ENCODE measurements at regions not wholly inside any gene's neighbourhood (a gene's known extent, or its start where the extent isn't known, plus 50 kb on each side); places are given as distances from the start of the nearest gene placed in this dataset.

DNA sequence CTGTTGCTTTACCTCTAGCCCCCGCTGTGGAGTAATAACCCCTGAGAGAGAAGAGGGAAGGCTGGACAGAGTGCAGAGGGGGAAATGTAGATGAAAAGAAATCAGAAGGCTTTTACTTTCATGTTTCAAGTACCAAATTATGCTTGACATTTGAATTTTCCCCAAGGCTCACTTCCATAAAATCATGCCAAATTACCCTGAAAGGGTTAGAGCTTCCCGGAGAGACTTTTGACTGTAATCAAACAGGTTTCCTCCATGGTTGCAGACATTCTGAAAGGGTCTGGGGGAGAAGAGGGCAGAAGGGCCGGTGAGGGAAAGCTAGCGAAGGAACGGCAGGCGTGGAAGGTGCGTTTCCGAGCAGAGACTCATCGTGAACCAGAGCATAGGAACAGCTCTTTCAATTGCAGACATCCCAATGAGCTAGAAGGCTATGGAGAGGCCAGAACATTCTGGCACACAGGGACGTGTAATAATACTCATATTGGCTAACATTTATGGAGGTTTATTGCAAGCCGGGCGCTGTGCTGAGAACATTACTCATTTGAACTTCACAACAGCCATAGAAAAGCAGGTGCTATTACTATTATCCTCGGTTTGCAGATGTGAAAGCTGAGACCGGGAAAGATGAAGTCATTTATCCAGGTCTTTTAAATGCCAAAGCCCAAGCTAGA, 620.8 kb upstream of the AUTS2 start:
- TF ChIP-seq, protein P1, sequence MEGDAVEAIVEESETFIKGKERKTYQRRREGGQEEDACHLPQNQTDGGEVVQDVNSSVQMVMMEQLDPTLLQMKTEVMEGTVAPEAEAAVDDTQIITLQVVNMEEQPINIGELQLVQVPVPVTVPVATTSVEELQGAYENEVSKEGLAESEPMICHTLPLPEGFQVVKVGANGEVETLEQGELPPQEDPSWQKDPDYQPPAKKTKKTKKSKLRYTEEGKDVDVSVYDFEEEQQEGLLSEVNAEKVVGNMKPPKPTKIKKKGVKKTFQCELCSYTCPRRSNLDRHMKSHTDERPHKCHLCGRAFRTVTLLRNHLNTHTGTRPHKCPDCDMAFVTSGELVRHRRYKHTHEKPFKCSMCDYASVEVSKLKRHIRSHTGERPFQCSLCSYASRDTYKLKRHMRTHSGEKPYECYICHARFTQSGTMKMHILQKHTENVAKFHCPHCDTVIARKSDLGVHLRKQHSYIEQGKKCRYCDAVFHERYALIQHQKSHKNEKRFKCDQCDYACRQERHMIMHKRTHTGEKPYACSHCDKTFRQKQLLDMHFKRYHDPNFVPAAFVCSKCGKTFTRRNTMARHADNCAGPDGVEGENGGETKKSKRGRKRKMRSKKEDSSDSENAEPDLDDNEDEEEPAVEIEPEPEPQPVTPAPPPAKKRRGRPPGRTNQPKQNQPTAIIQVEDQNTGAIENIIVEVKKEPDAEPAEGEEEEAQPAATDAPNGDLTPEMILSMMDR (IDR thresholded peaks at IDR 0.05) = no peak
- TF ChIP-seq POLR2AphosphoS5 (IDR thresholded peaks at IDR 0.05) = no peak

Data from esophagus muscularis mucosa (tissue), 3 donors.